ENCODE measurements at regions not wholly inside any gene's neighbourhood (a gene's known extent, or its start where the extent isn't known, plus 50 kb on each side); places are given as distances from the start of the nearest gene placed in this dataset.

DNA sequence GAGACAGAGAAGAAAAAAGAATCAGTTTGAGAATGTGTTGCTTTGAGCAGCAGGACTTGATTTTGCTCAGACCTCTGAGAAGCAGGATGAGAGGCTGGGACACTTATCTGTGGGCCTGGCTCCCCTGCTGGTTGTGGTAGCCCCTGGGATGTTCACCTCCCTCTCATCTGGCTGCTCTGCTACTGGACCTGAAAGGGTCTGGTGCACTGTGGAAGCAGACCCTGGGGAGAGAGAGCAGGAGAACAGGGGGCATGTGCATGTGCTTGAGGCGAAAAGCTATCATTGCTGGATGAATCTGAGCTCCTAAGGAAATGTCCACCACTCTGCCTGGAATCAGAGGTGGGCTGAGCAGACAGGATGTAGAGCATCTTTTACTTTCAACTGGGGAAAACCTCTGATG, 161.1 kb downstream of the SCP2D1 start:
- H3K4me3 Mint-ChIP-seq = no peak overlapping the region
- H3K36me3 Mint-ChIP-seq = no peaks in the 10 kb centered on the region
- ChIA-PET CTCF (no interaction called here), POLR2A (no interaction called here)
- no peak for ATAC-seq
- no peak overlapping the region for H3K27ac Mint-ChIP-seq
- H3K4me1 Mint-ChIP-seq = peaks cover 5% of the 10 kb centered on the region; the same call in 1 of the 2 replicates
- H3K27me3 Mint-ChIP-seq (ENCODE audit: low read depth) = no peaks in the 10 kb centered on the region
- DNase-seq (ENCODE audit: low spot score) = no peak
- no peaks in the 10 kb centered on the region; the same call in 1 of the 2 replicates for H3K9me3 Mint-ChIP-seq
- TF ChIP-seq MYBL2 (CRISPR knock-in tag; IDR thresholded peaks at IDR 0.05) (no peak), NR3C1 (CRISPR knock-in tag; conservative IDR thresholded peaks at IDR 0.05; ENCODE audit: low read depth) (no peak), CREM (CRISPR knock-in tag; IDR thresholded peaks at IDR 0.05) (no peak), ZNF121 (CRISPR knock-in tag; IDR thresholded peaks at IDR 0.05) (no peak), JAZF1 (CRISPR knock-in tag; IDR thresholded peaks at IDR 0.05) (no peak), ZNF317 (CRISPR knock-in tag; IDR thresholded peaks at IDR 0.05; ENCODE audit: borderline replicate concordance, low read depth) (no peak), OVOL2 (CRISPR knock-in tag; IDR thresholded peaks at IDR 0.05; ENCODE audit: borderline replicate concordance) (no peak), FOXP1 (CRISPR knock-in tag; IDR thresholded peaks at IDR 0.05; ENCODE audit: borderline replicate concordance) (no peak), ETV6 (CRISPR knock-in tag; IDR thresholded peaks at IDR 0.05) (no peak), RORB (CRISPR knock-in tag; IDR thresholded peaks at IDR 0.05) (no peak)
- TF ChIP-seq, protein P1, sequence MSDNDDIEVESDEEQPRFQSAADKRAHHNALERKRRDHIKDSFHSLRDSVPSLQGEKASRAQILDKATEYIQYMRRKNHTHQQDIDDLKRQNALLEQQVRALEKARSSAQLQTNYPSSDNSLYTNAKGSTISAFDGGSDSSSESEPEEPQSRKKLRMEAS (CRISPR knock-in tag; IDR thresholded peaks at IDR 0.05) = no peak
- TF ChIP-seq, protein P2, sequence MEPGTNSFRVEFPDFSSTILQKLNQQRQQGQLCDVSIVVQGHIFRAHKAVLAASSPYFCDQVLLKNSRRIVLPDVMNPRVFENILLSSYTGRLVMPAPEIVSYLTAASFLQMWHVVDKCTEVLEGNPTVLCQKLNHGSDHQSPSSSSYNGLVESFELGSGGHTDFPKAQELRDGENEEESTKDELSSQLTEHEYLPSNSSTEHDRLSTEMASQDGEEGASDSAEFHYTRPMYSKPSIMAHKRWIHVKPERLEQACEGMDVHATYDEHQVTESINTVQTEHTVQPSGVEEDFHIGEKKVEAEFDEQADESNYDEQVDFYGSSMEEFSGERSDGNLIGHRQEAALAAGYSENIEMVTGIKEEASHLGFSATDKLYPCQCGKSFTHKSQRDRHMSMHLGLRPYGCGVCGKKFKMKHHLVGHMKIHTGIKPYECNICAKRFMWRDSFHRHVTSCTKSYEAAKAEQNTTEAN (CRISPR knock-in tag; IDR thresholded peaks at IDR 0.05) = no peak
- TF ChIP-seq, protein P3, sequence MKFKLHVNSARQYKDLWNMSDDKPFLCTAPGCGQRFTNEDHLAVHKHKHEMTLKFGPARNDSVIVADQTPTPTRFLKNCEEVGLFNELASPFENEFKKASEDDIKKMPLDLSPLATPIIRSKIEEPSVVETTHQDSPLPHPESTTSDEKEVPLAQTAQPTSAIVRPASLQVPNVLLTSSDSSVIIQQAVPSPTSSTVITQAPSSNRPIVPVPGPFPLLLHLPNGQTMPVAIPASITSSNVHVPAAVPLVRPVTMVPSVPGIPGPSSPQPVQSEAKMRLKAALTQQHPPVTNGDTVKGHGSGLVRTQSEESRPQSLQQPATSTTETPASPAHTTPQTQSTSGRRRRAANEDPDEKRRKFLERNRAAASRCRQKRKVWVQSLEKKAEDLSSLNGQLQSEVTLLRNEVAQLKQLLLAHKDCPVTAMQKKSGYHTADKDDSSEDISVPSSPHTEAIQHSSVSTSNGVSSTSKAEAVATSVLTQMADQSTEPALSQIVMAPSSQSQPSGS (CRISPR knock-in tag; IDR thresholded peaks at IDR 0.05; ENCODE audit: borderline replicate concordance, low read depth) = no peak

DNA sequence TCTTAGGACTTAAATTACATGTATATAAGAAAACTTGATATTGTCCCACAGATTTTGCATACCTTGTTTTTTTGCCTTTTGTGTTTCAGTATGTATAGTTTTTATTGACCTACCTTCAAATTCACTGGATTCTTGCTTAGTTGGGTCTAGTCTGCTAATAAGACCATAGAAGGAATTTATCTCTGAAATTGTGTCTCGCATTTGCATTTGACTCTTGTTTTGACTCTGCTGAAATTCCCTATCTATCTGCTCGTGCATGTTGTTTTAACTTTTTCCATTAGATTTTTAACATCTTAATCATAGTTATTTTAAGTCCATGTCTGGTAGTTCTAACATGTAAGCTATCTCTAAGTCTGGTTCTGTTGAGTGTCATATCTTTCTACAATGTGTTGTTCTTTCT, 163.9 kb downstream of the SCP2D1 start:
- DNase-seq (ENCODE audit: low spot score) = no peak
- ChIA-PET POLR2A (no interaction called here), CTCF (no interaction called here)
- peaks cover 4% of the 10 kb centered on the region; the same call in 1 of the 2 replicates for H3K4me1 Mint-ChIP-seq
- no peaks in the 10 kb centered on the region for H3K27me3 Mint-ChIP-seq (ENCODE audit: low read depth)
- no peaks in the 10 kb centered on the region for H3K36me3 Mint-ChIP-seq
- H3K4me3 Mint-ChIP-seq = no peak overlapping the region
- no peak for ATAC-seq
- no peaks in the 10 kb centered on the region for H3K9me3 Mint-ChIP-seq
- TF ChIP-seq ZNF219 (CRISPR knock-in tag; IDR thresholded peaks at IDR 0.05; ENCODE audit: borderline replicate concordance) (no peak), CREM (CRISPR knock-in tag; IDR thresholded peaks at IDR 0.05) (no peak), JUN (CRISPR knock-in tag; IDR thresholded peaks at IDR 0.05) (no peak)
- TF ChIP-seq, protein P4, sequence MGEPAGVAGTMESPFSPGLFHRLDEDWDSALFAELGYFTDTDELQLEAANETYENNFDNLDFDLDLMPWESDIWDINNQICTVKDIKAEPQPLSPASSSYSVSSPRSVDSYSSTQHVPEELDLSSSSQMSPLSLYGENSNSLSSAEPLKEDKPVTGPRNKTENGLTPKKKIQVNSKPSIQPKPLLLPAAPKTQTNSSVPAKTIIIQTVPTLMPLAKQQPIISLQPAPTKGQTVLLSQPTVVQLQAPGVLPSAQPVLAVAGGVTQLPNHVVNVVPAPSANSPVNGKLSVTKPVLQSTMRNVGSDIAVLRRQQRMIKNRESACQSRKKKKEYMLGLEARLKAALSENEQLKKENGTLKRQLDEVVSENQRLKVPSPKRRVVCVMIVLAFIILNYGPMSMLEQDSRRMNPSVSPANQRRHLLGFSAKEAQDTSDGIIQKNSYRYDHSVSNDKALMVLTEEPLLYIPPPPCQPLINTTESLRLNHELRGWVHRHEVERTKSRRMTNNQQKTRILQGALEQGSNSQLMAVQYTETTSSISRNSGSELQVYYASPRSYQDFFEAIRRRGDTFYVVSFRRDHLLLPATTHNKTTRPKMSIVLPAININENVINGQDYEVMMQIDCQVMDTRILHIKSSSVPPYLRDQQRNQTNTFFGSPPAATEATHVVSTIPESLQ (CRISPR knock-in tag; IDR thresholded peaks at IDR 0.05) = no peak
- TF ChIP-seq, protein P5, sequence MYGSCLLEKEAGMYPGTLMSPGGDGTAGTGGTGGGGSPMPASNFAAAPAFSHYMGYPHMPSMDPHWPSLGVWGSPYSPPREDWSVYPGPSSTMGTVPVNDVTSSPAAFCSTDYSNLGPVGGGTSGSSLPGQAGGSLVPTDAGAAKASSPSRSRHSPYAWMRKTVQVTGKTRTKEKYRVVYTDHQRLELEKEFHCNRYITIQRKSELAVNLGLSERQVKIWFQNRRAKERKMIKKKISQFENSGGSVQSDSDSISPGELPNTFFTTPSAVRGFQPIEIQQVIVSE (CRISPR knock-in tag; IDR thresholded peaks at IDR 0.05; ENCODE audit: borderline replicate concordance) = no peak
- H3K27ac Mint-ChIP-seq = no peak overlapping the region

DNA sequence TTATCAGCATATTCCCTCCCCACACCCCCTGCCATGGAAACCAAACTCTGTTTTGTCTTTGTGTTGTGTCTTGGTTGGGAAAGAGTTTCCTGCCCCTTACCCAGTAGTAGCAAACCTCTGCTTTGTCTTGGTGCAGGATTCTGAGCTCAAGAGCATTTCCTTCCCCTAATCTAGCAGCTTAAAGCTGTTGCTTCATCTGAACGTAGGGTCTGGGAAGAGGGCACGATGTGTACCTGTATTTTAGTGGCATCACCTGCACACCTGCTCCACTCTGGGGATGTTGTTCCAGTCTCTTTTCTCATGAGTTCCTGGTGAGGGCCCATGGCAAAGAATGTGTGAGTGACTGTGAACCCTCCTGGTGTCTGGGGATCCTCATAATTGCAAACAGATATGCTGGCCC, 164.7 kb downstream of the SCP2D1 start:
- H3K27me3 Mint-ChIP-seq (ENCODE audit: low read depth) = no peaks in the 10 kb centered on the region
- CTCF ChIA-PET = no interaction called here
- ATAC-seq = no peak

More for the DNA sequence above, 164.7 kb downstream of the SCP2D1 start:
- POLR2A ChIA-PET = no interaction called here
- no peaks in the 10 kb centered on the region for H3K36me3 Mint-ChIP-seq
- H3K4me3 Mint-ChIP-seq = no peak overlapping the region
- peaks cover 2% of the 10 kb centered on the region; the same call in 1 of the 2 replicates for H3K4me1 Mint-ChIP-seq
- no peaks in the 10 kb centered on the region for H3K9me3 Mint-ChIP-seq
- DNase-seq (ENCODE audit: low spot score) = no peak
- H3K27ac Mint-ChIP-seq = no peak overlapping the region
- TF ChIP-seq GTF2I (CRISPR knock-in tag; conservative IDR thresholded peaks at IDR 0.05) = no peak

All from WTC11 (cell line).